K562 (cell line): ENCODE measurements at regions not wholly inside any gene's neighbourhood (a gene's known extent, or its start where the extent isn't known, plus 50 kb on each side); places are given as distances from the start of the nearest gene placed in this dataset.

Experiments
- ATAC-seq: fragments of 200-7000 bp; cut with Tn5 transposase; 3 replicates; pipeline ENCODE4 v1.9.1; 2020; ENCODE audit warnings: moderate library complexity
- BruUV-seq: library from RNA; stranded (reverse); fragments of 400-500 nt; replicated peaks from 2 replicates; lab custom pipeline; 2021; lab: Mats Ljungman, UMichigan
- CTCF ChIA-PET: fragments of 300-600 bp; formaldehyde crosslinking; extraction: SDS; loops from one replicate; lab custom pipeline; 2021; ENCODE audit warnings: low intra/inter-chr PET ratio; lab: Yijun Ruan, JAX
- POLR2A ChIA-PET: fragments of 300-600, 350-650 bp; sonication (Branson Sonifier 250); formaldehyde crosslinking; extraction: SDS; loops from one replicate; lab custom pipeline; 2021; ENCODE audit warnings: antibody characterized with exemption, inconsistent platforms; lab: Yijun Ruan, JAX
- DNase-seq, 4 experiments: peaks; one replicate each; pipeline versions ENCODE4 v3.0.0 to v3.0.0-alpha.2; 2011 to 2018; ENCODE audit warnings: low spot score in 3 of 4, mixed read lengths in 3 of 4; ENCODE audit errors: extremely low read depth in 1 of 4
- FAIRE-seq: peaks from 2 replicates; lab custom pipeline; 2011; peaks lifted over from hg19 to GRCh38; lab: Jason Lieb, UNC
- H2AFZ ChIP-seq: 2 replicates; pipeline ENCODE4 v1.6.0; 2011; ENCODE audit warnings: low read depth, low read length, control low read depth, inconsistent platforms
- H3K27ac ChIP-seq: fragments of 200-600 bp; 3 replicates; pipeline ENCODE4 v1.8.0; 2011; ENCODE audit warnings: low read depth, mild to moderate bottlenecking, control low read depth, inconsistent platforms, low read length, moderate library complexity, mixed read lengths; ENCODE audit errors: extremely low read depth
- H3K27me3 ChIP-seq, 2 experiments: fragments of 300-600 bp in 1 of 2; 2 replicates in 1 of 2; 3 replicates in 1 of 2; pipeline versions ENCODE4 v1.6.0 to v1.8.0; 2011; ENCODE audit warnings: inconsistent platforms in 2 of 2, low read length in 2 of 2, mild to moderate bottlenecking in 1 of 2, mixed read lengths in 1 of 2, moderate library complexity in 1 of 2; ENCODE audit not compliant: control insufficient read depth in 2 of 2, insufficient read depth in 2 of 2
- H3K36me3 ChIP-seq: fragments of 300-600 bp; 3 replicates; pipeline ENCODE4 v1.8.0; 2011; ENCODE audit warnings: mild to moderate bottlenecking, low read length, inconsistent platforms; ENCODE audit not compliant: control insufficient read depth, insufficient read depth
- H3K4me1 ChIP-seq, 2 experiments: fragments of 200-600 bp in 1 of 2; replicated peaks in 1 of 2; 2 replicates in 1 of 2; 3 replicates in 1 of 2; pipeline versions ENCODE4 v1.5.1 to v1.8.0; 2011; ENCODE audit warnings: inconsistent platforms in 2 of 2, low read length in 2 of 2, mild to moderate bottlenecking in 1 of 2, mixed read lengths in 1 of 2, moderate library complexity in 1 of 2; ENCODE audit not compliant: control insufficient read depth in 2 of 2, insufficient read depth in 2 of 2
- H3K4me2 ChIP-seq: 2 replicates; pipeline ENCODE4 v1.6.1; 2011; ENCODE audit warnings: low read length, control low read depth, inconsistent platforms, mixed read lengths; ENCODE audit not compliant: insufficient read depth
- H3K4me3 ChIP-seq: fragments of 200-600 bp; sonication (generic), shearing (Covaris generic); 2 replicates; pipeline ENCODE4 v1.5.1; 2016; ENCODE audit warnings: control low read depth, inconsistent platforms
- H3K79me2 ChIP-seq: fragments of 200-600 bp; 3 replicates; pipeline ENCODE4 v1.8.0; 2011; ENCODE audit warnings: low read length, inconsistent platforms; ENCODE audit not compliant: control insufficient read depth, insufficient read depth
- H3K9ac ChIP-seq, 2 experiments: 2 replicates each; pipeline versions ENCODE4 v1.6.0 to v1.6.1; 2011; ENCODE audit warnings: low read depth in 2 of 2, low read length in 2 of 2, control low read depth in 1 of 2, inconsistent platforms in 1 of 2, mild to moderate bottlenecking in 1 of 2, mixed read lengths in 1 of 2; ENCODE audit not compliant: insufficient read depth in 1 of 2
- H3K9me1 ChIP-seq: one replicate; pipeline ENCODE4 v1.6.0; 2011; ENCODE audit warnings: inconsistent platforms, mild to moderate bottlenecking, low read length, moderate library complexity; ENCODE audit not compliant: control insufficient read depth, insufficient read depth
- H3K9me3 ChIP-seq: replicated peaks from 2 replicates; pipeline ENCODE4 v1.5.1; 2011; ENCODE audit warnings: low read depth, low read length, inconsistent platforms; ENCODE audit not compliant: control insufficient read depth, insufficient read depth
- H4K20me1 ChIP-seq: replicated peaks from 2 replicates; pipeline ENCODE4 v1.6.1; 2011; ENCODE audit warnings: low read length, inconsistent platforms, mixed read lengths; ENCODE audit not compliant: control insufficient read depth, insufficient read depth
- DIDO1 ChIP-seq: fragments of 450-650 bp; IDR thresholded peaks from 2 replicates; pipeline ENCODE4 v1.6.1; 2016; ENCODE audit warnings: low read depth, missing biosample characterization, missing genetic modification characterization
- FOXA1 ChIP-seq: fragments of 450-650 bp; IDR thresholded peaks from 2 replicates; pipeline ENCODE4 v1.6.1; 2016; ENCODE audit warnings: mild to moderate bottlenecking, borderline replicate concordance
- HNRNPLL ChIP-seq: fragments of 200-400 bp; formaldehyde crosslinking; IDR thresholded peaks from 2 replicates; pipeline ENCODE4 v1.6.1; 2017; ENCODE audit warnings: low read length, low read depth, mild to moderate bottlenecking; ENCODE audit not compliant: poor library complexity, severe bottlenecking
- JUND ChIP-seq, 2 experiments: IDR thresholded peaks; 2 replicates in 1 of 2; 3 replicates in 1 of 2; pipeline ENCODE4 v1.6.1; 2011; ENCODE audit warnings: borderline replicate concordance in 2 of 2, low read depth in 2 of 2, low read length in 2 of 2, improper control_type of control experiment in 1 of 2, missing biosample characterization in 1 of 2, missing genetic modification characterization in 1 of 2, missing genetic modification reagents in 1 of 2
- MXD1 ChIP-seq: fragments of 250-450 bp; sonication (Bioruptor Pico); IDR thresholded peaks from 2 replicates; pipeline ENCODE4 v1.8.0; 2021; ENCODE audit warnings: borderline replicate concordance, mild to moderate bottlenecking, moderate library complexity; ENCODE audit not compliant: poor library complexity, severe bottlenecking
- MYNN ChIP-seq, 2 experiments: sonication (generic); formaldehyde crosslinking in 1 of 2; IDR thresholded peaks; 2 replicates each; pipeline versions ENCODE4 v1.5.0 to v1.6.1; 2016 to 2020; ENCODE audit warnings: antibody characterized with exemption in 1 of 2, missing genetic modification reagents in 1 of 2
- SAFB2 ChIP-seq: fragments of 200-400 bp; formaldehyde crosslinking; IDR thresholded peaks from 2 replicates; pipeline ENCODE4 v1.6.1; 2018; ENCODE audit warnings: borderline replicate concordance, low read length, low read depth, moderate library complexity; ENCODE audit not compliant: severe bottlenecking
- TRIM28 ChIP-seq: fragments of 450-650 bp; IDR thresholded peaks from 2 replicates; pipeline ENCODE4 v1.6.1; 2017
- ZNF175 ChIP-seq: fragments of 200-800 bp; sonication (Bioruptor generic); IDR thresholded peaks from 2 replicates; pipeline ENCODE4 v1.6.1; 2016; ENCODE audit warnings: low read depth, mild to moderate bottlenecking, missing genetic modification characterization, missing compliant biosample characterization
- ZNF239 ChIP-seq: fragments of 250-450 bp; sonication (Bioruptor Pico); IDR thresholded peaks from 2 replicates; pipeline ENCODE4 v1.4.0; 2020; ENCODE audit warnings: mild to moderate bottlenecking
- ZNF316 ChIP-seq: fragments of 450-650 bp; IDR thresholded peaks from 2 replicates; pipeline ENCODE4 v1.6.1; 2016
- ZNF41 ChIP-seq: fragments of 250-450 bp; sonication (Bioruptor Pico); conservative IDR thresholded peaks from 2 replicates; pipeline ENCODE4 v1.4.0; 2020; ENCODE audit warnings: mild to moderate bottlenecking
- WGBS: fragments of 100-300 bp; shearing (Covaris generic); methylation state at CpG from one replicate; pipeline ENCODE4 v1.1.6; 2016; ENCODE audit warnings: low coverage, mixed read lengths; ENCODE audit not compliant: insufficient coverage; ENCODE audit errors: missing lambda C conversion rate; 5-methylcytosine and 5-hydroxymethylcytosine counted together
- in situ Hi-C: fragments of 300-500 bp; cut with MboI; formaldehyde crosslinking; loops from 4 replicates; pipeline ENCODE4 v1.15.0; 2018; ENCODE audit warnings: inconsistent platforms, mixed read lengths
- intact Hi-C: fragments of 100-400 bp; cut with micrococcal nuclease; formaldehyde crosslinking; loops from 2 replicates; pipeline ENCODE4 v1.14.2; 2022
- TF ChIP-seq, protein P1 (sequence below): fragments of 250-450 bp; sonication (Bioruptor Pico); IDR thresholded peaks from 2 replicates; pipeline ENCODE4 v1.5.0; 2021; ENCODE audit warnings: mild to moderate bottlenecking, moderate library complexity

DNA sequence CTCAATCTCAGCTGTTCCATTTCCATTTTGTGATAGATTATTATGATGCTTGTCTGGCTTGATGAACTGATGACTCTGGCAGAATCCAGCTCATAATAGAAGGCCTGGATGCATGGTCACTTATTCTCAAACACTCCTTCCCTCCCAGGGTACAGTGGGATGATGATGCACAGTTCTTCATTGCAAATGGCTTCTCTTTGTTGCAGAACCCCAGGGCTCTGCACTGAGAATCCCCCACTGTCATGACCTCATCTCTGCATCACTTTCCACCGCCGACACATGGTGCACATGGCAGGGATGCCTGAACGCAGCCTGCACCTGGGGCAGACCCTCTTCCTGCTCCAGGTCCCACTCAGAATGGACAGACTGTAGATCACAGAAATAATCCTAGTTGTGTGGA is 515.6 kb upstream of the NR2F2 start (continued):
- no peak for TF ChIP-seq DIDO1

DNA sequence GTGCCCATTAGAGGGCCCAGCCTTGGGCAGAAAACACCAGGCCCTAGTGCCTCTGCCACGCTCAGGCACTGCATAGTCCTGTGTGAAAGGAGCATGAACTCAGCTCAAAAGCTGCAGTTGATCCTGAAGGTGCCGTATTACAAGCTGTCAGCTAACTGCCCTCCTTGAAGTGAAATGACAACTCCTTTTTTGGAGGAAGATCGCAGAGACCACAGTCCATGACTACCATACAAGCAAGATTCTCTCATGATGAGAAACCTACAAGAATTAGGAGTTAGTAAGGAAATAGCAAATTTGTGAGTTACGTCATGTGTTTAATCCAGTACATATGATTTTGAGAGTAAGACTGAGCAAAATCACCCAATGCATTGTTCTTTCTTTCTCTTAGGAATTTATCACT is 513.9 kb upstream of the NR2F2 start:
- no peaks in the 10 kb centered on the region for H3K79me2 ChIP-seq
- no peak overlapping the region for H3K4me3 ChIP-seq
- H3K27me3 ChIP-seq = no peaks in the 10 kb centered on the region
- no peak overlapping the region for H2AFZ ChIP-seq
- ChIA-PET POLR2A (interaction anchor here (0.6 kb wide), 1 partner anchor 139 kb away, joined by 3 read pairs; no protein-coding TSS in a partner anchor), CTCF (no interaction called here)
- FAIRE-seq (no peak), ATAC-seq (no peak), DNase-seq (no peak)
- TF ChIP-seq ZNF41 (CRISPR knock-in tag) (no peak), SAFB2 (no peak), ZNF175 (CRISPR knock-in tag) (no peak), JUND (IDR thresholded peaks at IDR 0.05; ENCODE audit: borderline replicate concordance, low read depth, low read length) (no peak), JUND (tag; IDR thresholded peaks at IDR 0.05; ENCODE audit: borderline replicate concordance, low read depth, low read length) (no peak), ZNF316 (no peak), ZNF239 (CRISPR knock-in tag) (no peak), HNRNPLL (no peak), TRIM28 (no peak), FOXA1 (no peak), MYNN (IDR thresholded peaks at IDR 0.05) (no peak), MYNN (CRISPR knock-in tag; IDR thresholded peaks at IDR 0.05) (no peak), MXD1 (no peak)
- TF ChIP-seq, protein P1, sequence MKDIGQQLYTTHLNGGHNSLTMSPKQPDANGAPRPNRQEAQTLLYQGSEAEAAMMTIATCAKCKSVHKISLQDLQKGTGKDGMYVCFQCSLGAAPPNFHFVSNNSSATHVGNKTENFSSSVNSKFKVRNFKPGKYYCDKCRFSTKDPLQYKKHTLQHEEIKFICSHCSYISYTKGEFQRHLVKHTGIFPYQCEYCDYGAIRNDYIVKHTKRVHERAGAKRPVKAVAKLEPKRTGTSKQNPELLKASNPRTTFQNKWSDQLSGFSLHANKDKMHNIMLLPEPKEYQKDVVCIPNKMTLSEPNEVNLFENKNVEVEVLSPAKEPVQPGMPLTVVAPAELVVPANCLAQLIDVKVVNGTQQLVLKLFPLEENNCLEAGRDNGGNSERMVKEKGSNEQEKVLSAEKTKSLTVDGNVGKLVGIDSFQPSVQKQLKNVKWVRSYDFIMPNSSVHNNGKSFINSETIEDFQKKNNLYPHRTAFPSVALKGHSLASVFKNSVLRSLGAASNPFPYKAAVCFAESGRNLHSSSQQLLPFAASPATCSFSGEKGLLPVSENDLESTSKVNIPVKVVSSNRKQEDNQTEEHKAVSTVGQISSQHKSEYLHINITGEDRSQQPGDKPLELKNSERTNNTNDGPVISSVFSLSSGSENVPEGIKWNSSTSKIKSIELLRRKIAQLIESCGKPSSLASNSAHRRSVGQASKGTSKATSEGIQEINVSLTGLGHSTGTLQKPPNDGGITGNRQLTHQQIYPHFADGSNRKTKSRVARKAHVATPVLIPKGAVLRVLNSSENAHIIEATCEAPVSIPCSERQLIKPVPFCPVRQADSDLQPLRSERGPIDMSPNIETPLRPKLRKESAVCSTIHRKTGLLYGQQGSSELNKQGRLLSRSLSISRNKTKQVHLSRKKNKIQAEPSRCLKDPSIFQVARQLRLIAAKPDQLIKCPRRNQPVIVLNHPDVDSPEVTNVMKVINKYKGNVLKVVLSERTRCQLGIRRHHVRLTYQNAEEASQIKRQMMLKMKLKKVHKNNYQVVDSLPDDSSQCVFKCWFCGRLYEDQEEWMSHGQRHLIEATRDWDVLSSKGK (CRISPR knock-in tag) = no peak
- 100% methylated on average over 4 of the region's 4 CpGs for WGBS
- BruUV-seq = no TSS peak
- H4K20me1 ChIP-seq = no peaks in the 10 kb centered on the region
- no peak overlapping the region for H3K4me2 ChIP-seq
- H3K36me3 ChIP-seq = no peaks in the 10 kb centered on the region
- H3K9me3 ChIP-seq = no peaks in the 10 kb centered on the region
- in situ Hi-C loops = no loop called here
- no peak overlapping the region for H3K27ac ChIP-seq
- H3K9ac ChIP-seq = no peak overlapping the region
- intact Hi-C loops = no loop called here
- no peaks in the 10 kb centered on the region for H3K9me1 ChIP-seq
- no peaks in the 10 kb centered on the region for H3K4me1 ChIP-seq
